Upper lobe of right lung (tissue), 1 donor: ENCODE measurements at regions not wholly inside any gene's neighbourhood (a gene's known extent, or its start where the extent isn't known, plus 50 kb on each side); places are given as distances from the start of the nearest gene placed in this dataset.

Experiments used
- ATAC-seq: fragments of 200-7000 bp; cut with Tn5 transposase; one replicate; pipeline ENCODE4 v1.9.1; 2020; ENCODE audit warnings: mild to moderate bottlenecking, moderate library complexity
- DNase-seq: peaks from one replicate; pipeline ENCODE4 v3.0.0-alpha.2; 2020
- H3K27ac ChIP-seq: fragments of 200-600 bp; one replicate; pipeline ENCODE4 v1.8.0; 2022
- H3K27me3 ChIP-seq: fragments of 200-600 bp; one replicate; pipeline ENCODE4 v1.8.0; 2022; ENCODE audit warnings: mild to moderate bottlenecking
- H3K36me3 ChIP-seq: fragments of 200-600 bp; one replicate; pipeline ENCODE4 v1.8.0; 2022
- H3K4me1 ChIP-seq: fragments of 200-600 bp; one replicate; pipeline ENCODE4 v1.8.0; 2022
- H3K4me3 ChIP-seq: fragments of 200-600 bp; one replicate; pipeline ENCODE4 v1.8.0; 2022; ENCODE audit warnings: mild to moderate bottlenecking
- H3K9me3 ChIP-seq: fragments of 200-600 bp; one replicate; pipeline ENCODE4 v1.8.0; 2022
- intact Hi-C: fragments of 100-400 bp; cut with DNase I; formaldehyde crosslinking; loops from one replicate; pipeline ENCODE4 v1.11.0; 2022
- TF ChIP-seq, protein P1 (sequence below): fragments of 200-600 bp; IDR thresholded peaks from one replicate; pipeline ENCODE4 v1.8.0; 2022; ENCODE audit warnings: antibody characterized with exemption
- donor health status: DM: no; HTN: yes; CAD: no; lungs with severe emphysema.

DNA sequence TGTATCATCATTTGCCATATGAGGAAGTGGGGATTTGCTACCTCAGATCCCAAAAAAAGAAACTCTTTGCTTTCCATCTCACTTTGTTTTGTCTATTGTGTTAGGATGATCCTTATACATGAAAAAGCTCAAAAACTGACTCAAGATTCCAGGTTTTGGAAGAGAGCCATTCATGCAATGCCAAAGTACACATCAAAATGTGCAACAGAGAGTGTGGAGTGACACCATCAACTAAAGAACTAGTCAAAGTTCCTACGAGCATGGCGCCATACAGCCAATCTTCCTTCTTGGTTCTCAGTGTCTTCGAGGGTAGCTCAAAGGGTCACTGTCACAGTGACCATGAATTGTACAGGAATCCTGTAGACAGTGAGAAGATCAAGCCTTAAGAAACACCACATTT is 255.8 kb upstream of the SASH1 start:
- no peaks in the 10 kb centered on the region for H3K27me3 ChIP-seq
- intact Hi-C loops, result no loop called here
- H3K9me3 ChIP-seq, result no peaks in the 10 kb centered on the region
- H3K36me3 ChIP-seq, result no peaks in the 10 kb centered on the region
- ATAC-seq, result no peak
- TF ChIP-seq, protein P1, sequence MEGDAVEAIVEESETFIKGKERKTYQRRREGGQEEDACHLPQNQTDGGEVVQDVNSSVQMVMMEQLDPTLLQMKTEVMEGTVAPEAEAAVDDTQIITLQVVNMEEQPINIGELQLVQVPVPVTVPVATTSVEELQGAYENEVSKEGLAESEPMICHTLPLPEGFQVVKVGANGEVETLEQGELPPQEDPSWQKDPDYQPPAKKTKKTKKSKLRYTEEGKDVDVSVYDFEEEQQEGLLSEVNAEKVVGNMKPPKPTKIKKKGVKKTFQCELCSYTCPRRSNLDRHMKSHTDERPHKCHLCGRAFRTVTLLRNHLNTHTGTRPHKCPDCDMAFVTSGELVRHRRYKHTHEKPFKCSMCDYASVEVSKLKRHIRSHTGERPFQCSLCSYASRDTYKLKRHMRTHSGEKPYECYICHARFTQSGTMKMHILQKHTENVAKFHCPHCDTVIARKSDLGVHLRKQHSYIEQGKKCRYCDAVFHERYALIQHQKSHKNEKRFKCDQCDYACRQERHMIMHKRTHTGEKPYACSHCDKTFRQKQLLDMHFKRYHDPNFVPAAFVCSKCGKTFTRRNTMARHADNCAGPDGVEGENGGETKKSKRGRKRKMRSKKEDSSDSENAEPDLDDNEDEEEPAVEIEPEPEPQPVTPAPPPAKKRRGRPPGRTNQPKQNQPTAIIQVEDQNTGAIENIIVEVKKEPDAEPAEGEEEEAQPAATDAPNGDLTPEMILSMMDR, result no peak
- H3K4me3 ChIP-seq, result no peak overlapping the region
- H3K27ac ChIP-seq, result no peak overlapping the region
- no peaks in the 10 kb centered on the region for H3K4me1 ChIP-seq
- DNase-seq, result no peak

DNA sequence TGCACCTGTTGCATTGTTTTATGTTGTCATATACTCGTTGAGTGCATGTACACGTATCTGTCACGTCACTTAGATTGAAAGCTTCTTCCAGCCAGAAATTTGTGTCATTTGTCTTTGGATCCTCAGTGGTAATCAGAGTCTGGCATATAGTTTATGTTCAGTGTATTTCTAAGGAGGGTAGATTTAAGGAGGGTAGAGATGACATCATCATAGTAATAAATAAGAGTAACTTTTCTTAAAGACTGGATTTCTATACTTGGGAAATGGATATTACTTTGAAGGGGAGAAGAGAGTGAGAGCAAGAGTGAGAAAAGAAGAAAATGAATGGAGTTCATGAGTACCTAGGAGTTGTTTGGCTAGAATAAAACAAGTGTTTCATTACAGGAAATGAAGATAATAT is 255.0 kb upstream of the SASH1 start:
- Histone ChIP-seq H3K27ac (no peak overlapping the region), H3K9me3 (no peaks in the 10 kb centered on the region), H3K4me3 (no peak overlapping the region), H3K36me3 (no peaks in the 10 kb centered on the region), H3K27me3 (no peaks in the 10 kb centered on the region), H3K4me1 (no peaks in the 10 kb centered on the region)
- intact Hi-C loops, result no loop called here
- no peak for ATAC-seq
- no peak for DNase-seq
- TF ChIP-seq, protein P1, result no peak

- ATAC-seq (no peak), DNase-seq (no peak)
- no peaks in the 10 kb centered on the region for H3K36me3 ChIP-seq
- no peaks in the 10 kb centered on the region for H3K9me3 ChIP-seq
- H3K27ac ChIP-seq, result no peak overlapping the region
- TF ChIP-seq, protein P1, result no peak
- no peaks in the 10 kb centered on the region for H3K4me1 ChIP-seq
- intact Hi-C loops, result no loop called here
- H3K4me3 ChIP-seq, result no peak overlapping the region
- no peaks in the 10 kb centered on the region for H3K27me3 ChIP-seq
These were observed 252.3 kb upstream of the SASH1 start for GRCh38 chr6:148090326-148090725.

DNA sequence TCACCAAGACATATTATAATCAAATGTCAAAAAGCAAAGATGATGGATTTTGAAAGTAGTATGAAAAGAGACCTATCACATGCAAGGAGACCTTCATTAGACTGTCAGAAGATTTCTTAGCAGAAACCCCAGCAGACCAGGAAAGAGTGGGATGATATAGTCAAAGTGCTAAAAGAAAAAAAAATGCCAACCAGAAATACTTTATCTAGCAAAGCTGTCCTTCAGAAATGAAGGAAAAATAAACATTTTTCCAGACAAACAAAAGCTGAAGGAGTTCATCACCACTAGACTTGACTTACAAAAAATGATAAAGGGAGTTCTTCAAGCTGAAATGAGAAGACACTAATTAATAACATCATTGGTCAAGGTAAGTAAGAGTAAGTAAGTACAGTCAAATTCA is 251.2 kb upstream of the SASH1 start:
- H3K4me3 ChIP-seq, result no peak overlapping the region
- ATAC-seq (no peak), DNase-seq (no peak)
- no peak overlapping the region for H3K27ac ChIP-seq
- no peaks in the 10 kb centered on the region for H3K27me3 ChIP-seq
- no peaks in the 10 kb centered on the region for H3K36me3 ChIP-seq
- intact Hi-C loops, result no loop called here
- no peaks in the 10 kb centered on the region for H3K9me3 ChIP-seq
- H3K4me1 ChIP-seq, result no peaks in the 10 kb centered on the region
- TF ChIP-seq, protein P1, result no peak

DNA sequence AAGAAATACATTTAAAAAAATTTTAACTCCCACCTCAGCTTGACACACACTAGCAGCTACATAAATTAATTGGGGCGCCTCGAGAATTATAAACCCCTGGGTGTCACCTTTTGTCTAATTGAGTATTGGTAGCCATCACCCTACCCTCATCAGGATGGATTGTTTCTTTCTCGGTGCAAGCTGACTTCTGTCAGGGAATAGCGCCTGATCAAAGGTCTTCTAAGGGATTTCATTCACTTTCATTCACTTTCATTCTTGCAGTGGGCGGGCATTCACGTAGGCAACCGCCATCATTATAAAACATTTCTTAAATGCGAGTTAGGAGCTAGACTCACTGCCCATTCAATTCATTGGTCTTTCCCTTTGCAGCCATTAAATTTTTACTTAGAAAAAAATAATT is 239.2 kb upstream of the SASH1 start:
- DNase-seq (no peak), ATAC-seq (no peak)
- intact Hi-C loops, result no loop called here
- Histone ChIP-seq H3K36me3 (no peaks in the 10 kb centered on the region), H3K27me3 (no peaks in the 10 kb centered on the region), H3K4me1 (no peaks in the 10 kb centered on the region), H3K4me3 (no peak overlapping the region), H3K9me3 (no peaks in the 10 kb centered on the region), H3K27ac (no peak overlapping the region)
- TF ChIP-seq, protein P1, result no peak

DNA sequence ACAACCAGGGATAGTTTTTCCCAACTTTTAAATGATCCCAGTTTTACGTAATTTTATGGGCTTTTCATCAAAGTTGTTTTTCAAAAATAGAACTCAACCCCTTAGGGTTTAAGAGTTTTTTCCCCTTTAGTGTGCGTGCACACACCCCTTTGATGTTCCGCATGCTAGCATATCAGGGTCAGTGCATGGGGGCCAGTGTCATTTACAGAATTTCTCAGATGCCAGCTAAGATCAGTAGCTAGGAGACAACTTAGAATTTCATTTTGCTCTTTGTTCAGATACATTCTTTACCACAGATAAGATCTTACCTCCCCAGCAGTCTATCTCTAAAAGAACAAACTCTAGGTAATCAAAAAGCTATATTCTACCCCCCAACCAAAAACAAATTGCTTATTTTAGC is 238.5 kb upstream of the SASH1 start:
- H3K36me3 ChIP-seq, result no peaks in the 10 kb centered on the region
- DNase-seq (no peak), ATAC-seq (no peak)
- H3K4me1 ChIP-seq, result no peaks in the 10 kb centered on the region
- no peak overlapping the region for H3K27ac ChIP-seq
- no peak overlapping the region for H3K4me3 ChIP-seq
- intact Hi-C loops, result no loop called here
- TF ChIP-seq, protein P1, result no peak
- no peaks in the 10 kb centered on the region for H3K9me3 ChIP-seq
- no peaks in the 10 kb centered on the region for H3K27me3 ChIP-seq
